Type B pancreatic cell (in vitro differentiated cells): ENCODE measurements at regions not wholly inside any gene's neighbourhood (a gene's known extent, or its start where the extent isn't known, plus 50 kb on each side); places are given as distances from the start of the nearest gene placed in this dataset.

ENCODE experiments used
- DNase-seq: peaks from one replicate; pipeline ENCODE4 v3.0.0; 2021; ENCODE audit warnings: mixed read lengths; ENCODE audit not compliant: unreplicated experiment; ENCODE audit errors: extremely low spot score
- H3K27ac Mint-ChIP-seq: 2 replicates; pipeline ENCODE4 v1.8.0; 2021; ENCODE audit warnings: mild to moderate bottlenecking, mixed read lengths
- H3K27me3 Mint-ChIP-seq: 2 replicates; pipeline ENCODE4 v1.8.0; 2021; ENCODE audit warnings: mixed read lengths
- H3K36me3 Mint-ChIP-seq: 2 replicates; pipeline ENCODE4 v1.8.0; 2021; ENCODE audit warnings: mixed read lengths
- H3K4me1 Mint-ChIP-seq: one replicate; pipeline ENCODE4 v1.8.0; 2021; ENCODE audit warnings: mixed read lengths; ENCODE audit not compliant: unreplicated experiment
- H3K4me3 Mint-ChIP-seq: 2 replicates; pipeline ENCODE4 v1.8.0; 2021; ENCODE audit warnings: mild to moderate bottlenecking, mixed read lengths
- H3K9me3 Mint-ChIP-seq: 2 replicates; pipeline ENCODE4 v1.8.0; 2021; ENCODE audit warnings: mixed read lengths
- CTCF ChIP-seq: fragments of 200-600 bp; sonication (generic); conservative IDR thresholded peaks from 2 replicates; pipeline ENCODE4 v1.5.0; 2021; ENCODE audit warnings: antibody characterized with exemption, mild to moderate bottlenecking

GRCh38 chr4:89586864-89587263, 250.1 kb downstream of the SNCA start:
- Mint-ChIP-seq H3K9me3 (no peaks in the 10 kb centered on the region), H3K36me3 (no peaks in the 10 kb centered on the region), H3K4me3 (no peak overlapping the region), H3K27ac (no peak overlapping the region), H3K27me3 (no peaks in the 10 kb centered on the region), H3K4me1 (peaks cover 11% of the 10 kb centered on the region)
- no peak for DNase-seq
- TF ChIP-seq CTCF = peak; percentile 57

DNA sequence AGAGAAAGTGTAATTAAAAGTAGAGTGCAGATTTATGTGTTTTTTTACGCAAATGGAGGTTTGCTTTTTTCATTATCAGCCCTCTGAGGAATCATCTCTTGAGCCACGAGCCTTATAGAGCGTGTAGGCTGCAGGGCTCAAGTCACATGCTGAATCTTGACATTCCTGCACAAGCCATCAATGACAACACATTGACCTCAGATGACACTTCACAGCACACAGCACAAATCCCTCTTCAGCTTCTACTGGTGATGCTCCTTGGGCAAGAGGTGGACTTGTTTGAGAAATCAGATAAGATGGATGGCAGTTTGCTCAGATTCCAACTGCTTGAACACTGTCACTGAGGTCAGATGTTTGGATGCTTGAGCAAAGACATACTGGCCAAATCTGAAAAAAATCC, 250.6 kb downstream of the SNCA start:
- H3K4me1 Mint-ChIP-seq = peaks cover 11% of the 10 kb centered on the region
- H3K4me3 Mint-ChIP-seq = no peak overlapping the region
- H3K27ac Mint-ChIP-seq = no peak overlapping the region
- H3K36me3 Mint-ChIP-seq = no peaks in the 10 kb centered on the region
- H3K27me3 Mint-ChIP-seq = no peaks in the 10 kb centered on the region
- H3K9me3 Mint-ChIP-seq = no peaks in the 10 kb centered on the region
- DNase-seq = no peak
- no peak for TF ChIP-seq CTCF

DNA sequence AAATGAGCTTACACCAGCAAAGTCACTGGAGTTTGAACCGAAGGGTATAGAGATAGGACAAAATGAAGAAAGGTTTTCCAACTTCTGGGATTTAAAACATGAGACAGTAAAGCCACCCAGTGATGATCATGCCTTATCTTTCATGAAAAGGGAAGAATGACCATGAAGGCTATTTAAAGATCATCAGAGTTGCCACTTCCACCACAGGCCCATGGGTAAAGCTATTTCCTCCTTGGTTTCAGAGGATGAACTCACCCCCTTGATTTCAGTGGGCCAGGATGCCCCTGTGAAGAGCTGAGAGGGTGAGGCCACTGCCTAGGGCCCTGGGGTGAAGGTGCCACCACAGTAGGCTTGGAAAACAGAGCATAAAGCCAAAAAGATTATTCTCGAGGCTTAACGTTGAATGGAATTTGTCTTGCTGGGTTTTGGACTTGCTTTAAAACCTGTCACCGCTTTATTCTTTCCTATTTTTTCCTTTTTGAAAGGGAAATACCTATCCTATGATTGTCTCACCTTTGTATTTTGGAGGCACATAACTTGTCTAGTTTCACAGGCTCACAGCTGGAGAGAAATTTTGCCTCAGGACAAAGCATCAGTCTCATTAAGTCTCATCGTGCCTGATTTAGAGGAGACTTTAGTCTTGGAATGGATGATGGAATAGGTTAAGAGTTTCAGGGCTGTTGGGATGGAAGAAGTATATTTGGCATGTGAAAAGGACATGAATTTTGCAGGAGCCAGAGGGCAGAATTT, 254.0 kb downstream of the SNCA start:
- DNase-seq = no peak
- Mint-ChIP-seq H3K36me3 (no peaks in the 10 kb centered on the region), H3K27me3 (no peaks in the 10 kb centered on the region), H3K9me3 (no peaks in the 10 kb centered on the region), H3K27ac (no peak overlapping the region), H3K4me1 (peaks cover 4% of the 10 kb centered on the region), H3K4me3 (no peak overlapping the region)
- no peak for TF ChIP-seq CTCF

- no peak for DNase-seq
- Mint-ChIP-seq H3K27me3 (no peaks in the 10 kb centered on the region), H3K4me3 (no peak overlapping the region), H3K4me1 (no peaks in the 10 kb centered on the region), H3K9me3 (no peaks in the 10 kb centered on the region), H3K27ac (no peak overlapping the region), H3K36me3 (no peaks in the 10 kb centered on the region)
- TF ChIP-seq CTCF = no peak
These were observed 257.2 kb downstream of the SNCA start for GRCh38 chr4:89579771-89580170.

DNA sequence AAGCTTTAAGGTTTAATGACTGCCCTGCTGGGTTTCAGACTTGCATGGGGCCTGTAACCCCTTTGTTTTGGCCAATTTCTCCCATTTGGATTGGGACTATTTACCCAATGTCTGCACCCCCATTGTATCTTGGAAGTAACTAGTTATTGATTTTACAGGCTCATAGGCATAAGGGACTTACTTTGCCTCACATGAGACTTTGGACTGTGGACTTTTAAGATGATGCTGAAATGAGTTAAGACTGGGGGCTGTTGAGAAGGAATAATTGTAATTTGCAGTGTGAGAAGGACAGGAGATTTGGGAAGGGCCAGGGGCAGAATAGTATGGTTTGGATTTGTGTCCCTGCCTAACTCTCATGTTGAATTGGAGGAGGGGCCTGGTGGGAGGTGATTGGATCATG, 260.7 kb downstream of the SNCA start:
- Mint-ChIP-seq H3K27ac (no peak overlapping the region), H3K4me3 (no peak overlapping the region), H3K4me1 (peaks cover 15% of the 10 kb centered on the region), H3K27me3 (no peaks in the 10 kb centered on the region), H3K36me3 (no peaks in the 10 kb centered on the region), H3K9me3 (no peaks in the 10 kb centered on the region)
- no peak for TF ChIP-seq CTCF
- DNase-seq = no peak
